Activated naive CD8-positive, alpha-beta T cell treated with anti-CD3 and anti-CD28 coated beads for 36 hours (primary cell): ENCODE measurements at regions not wholly inside any gene's neighbourhood (a gene's known extent, or its start where the extent isn't known, plus 50 kb on each side); places are given as distances from the start of the nearest gene placed in this dataset.
"Not testable (repeated sequence)": the region's sequence is repeated elsewhere in the genome, so short reads cannot be mapped to it uniquely, and the experiment has no call there.

Source experiments
- DNase-seq: peaks from one replicate; pipeline ENCODE4 v3.0.0; 2021
- H3K27ac Mint-ChIP-seq: one replicate; pipeline ENCODE4 v1.8.0; 2022; ENCODE audit warnings: mild to moderate bottlenecking, moderate library complexity, mixed read lengths
- H3K27me3 Mint-ChIP-seq: one replicate; pipeline ENCODE4 v1.8.0; 2022; ENCODE audit warnings: mild to moderate bottlenecking, mixed read lengths
- H3K36me3 Mint-ChIP-seq: one replicate; pipeline ENCODE4 v1.8.0; 2021; ENCODE audit warnings: mild to moderate bottlenecking, mixed read lengths
- H3K4me1 Mint-ChIP-seq: one replicate; pipeline ENCODE4 v1.8.0; 2021; ENCODE audit warnings: mixed read lengths
- H3K4me3 Mint-ChIP-seq: one replicate; pipeline ENCODE4 v1.8.0; 2022; ENCODE audit warnings: mild to moderate bottlenecking, moderate library complexity, mixed read lengths
- H3K9me3 Mint-ChIP-seq: one replicate; pipeline ENCODE4 v1.8.0; 2022; ENCODE audit warnings: mixed read lengths

DNA sequence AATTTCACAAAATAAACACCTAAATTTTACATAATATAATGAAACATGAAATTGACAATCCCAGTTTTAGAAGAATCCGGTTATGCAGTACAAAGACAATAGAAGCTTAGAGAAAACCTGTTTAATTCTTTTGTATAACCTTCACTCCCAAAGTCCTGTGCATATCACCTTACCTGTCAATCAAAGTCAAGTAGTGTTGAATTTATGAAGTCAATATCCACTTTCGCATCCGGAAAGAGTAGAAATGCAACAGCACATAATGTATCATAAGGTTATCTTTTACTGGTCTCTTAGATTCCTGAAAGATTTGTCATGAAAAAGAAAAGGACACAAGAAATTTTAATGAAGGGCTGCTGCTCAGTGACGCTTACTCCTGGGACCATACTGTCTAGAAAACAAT lies 1112.6 kb downstream of the PCDH9 start:
- no peaks in the 10 kb centered on the region for H3K27me3 Mint-ChIP-seq
- H3K4me1 Mint-ChIP-seq, result no peaks in the 10 kb centered on the region
- no peaks in the 10 kb centered on the region for H3K36me3 Mint-ChIP-seq
- no peaks in the 10 kb centered on the region for H3K9me3 Mint-ChIP-seq
- no peak overlapping the region for H3K4me3 Mint-ChIP-seq
- DNase-seq, result no peak
- no peak overlapping the region for H3K27ac Mint-ChIP-seq

DNA sequence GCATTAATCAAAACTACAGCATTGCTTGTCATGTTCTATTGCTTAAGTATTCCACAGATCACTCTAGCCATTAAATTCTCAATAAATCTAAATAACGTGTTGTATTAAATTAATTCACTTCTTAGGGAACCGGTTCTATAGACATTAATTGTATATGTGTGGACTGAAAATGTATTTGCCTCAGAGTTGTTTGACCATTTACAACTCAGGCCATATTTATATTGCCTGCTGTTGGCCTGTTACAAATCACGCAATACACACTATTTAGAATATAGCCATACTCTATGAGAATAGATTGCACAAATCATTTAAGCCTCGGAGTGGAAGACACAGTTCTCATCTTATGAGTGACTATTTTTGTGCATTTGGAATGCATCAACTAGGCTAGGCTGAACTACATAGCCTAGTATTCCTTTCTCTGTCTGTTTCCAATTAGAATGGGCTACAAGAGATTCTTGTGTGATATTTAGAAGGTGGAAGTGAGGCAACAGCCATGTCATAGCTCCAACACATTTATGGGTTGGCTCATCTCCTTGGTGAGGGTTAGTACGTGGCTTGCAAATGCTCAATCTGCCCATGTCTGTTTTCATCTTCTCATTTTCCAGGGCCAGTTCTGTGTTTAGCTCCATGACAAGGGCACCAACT lies 1116.1 kb downstream of the PCDH9 start:
- H3K27me3 Mint-ChIP-seq, result no peaks in the 10 kb centered on the region
- DNase-seq, result no peak
- H3K9me3 Mint-ChIP-seq, result no peaks in the 10 kb centered on the region
- H3K27ac Mint-ChIP-seq, result no peak overlapping the region
- no peaks in the 10 kb centered on the region for H3K4me1 Mint-ChIP-seq
- H3K4me3 Mint-ChIP-seq, result no peak overlapping the region
- H3K36me3 Mint-ChIP-seq, result no peaks in the 10 kb centered on the region

DNA sequence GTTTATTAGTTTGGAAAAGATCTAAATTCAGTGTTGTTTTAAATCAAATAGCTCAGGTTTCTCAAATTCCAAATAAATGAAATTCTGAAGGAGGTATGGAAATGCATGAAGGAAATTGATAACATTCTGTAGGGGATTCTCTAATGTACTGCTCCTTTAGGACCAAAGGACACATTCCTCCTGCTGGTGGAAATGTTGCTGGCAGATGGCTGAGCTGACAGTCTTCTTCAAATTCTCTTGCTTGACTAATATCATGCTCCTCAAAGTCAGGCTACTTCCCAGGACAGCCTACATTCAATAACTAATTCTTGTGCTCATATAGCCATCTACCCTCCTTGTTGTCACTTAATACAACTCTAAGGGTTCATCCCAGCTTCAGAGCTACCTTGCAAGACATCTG lies 1118.5 kb downstream of the PCDH9 start:
- no peaks in the 10 kb centered on the region for H3K36me3 Mint-ChIP-seq
- no peak overlapping the region for H3K4me3 Mint-ChIP-seq
- H3K27ac Mint-ChIP-seq, result no peak overlapping the region
- no peaks in the 10 kb centered on the region for H3K9me3 Mint-ChIP-seq
- H3K4me1 Mint-ChIP-seq, result no peaks in the 10 kb centered on the region
- no peaks in the 10 kb centered on the region for H3K27me3 Mint-ChIP-seq
- DNase-seq, result no peak

DNA sequence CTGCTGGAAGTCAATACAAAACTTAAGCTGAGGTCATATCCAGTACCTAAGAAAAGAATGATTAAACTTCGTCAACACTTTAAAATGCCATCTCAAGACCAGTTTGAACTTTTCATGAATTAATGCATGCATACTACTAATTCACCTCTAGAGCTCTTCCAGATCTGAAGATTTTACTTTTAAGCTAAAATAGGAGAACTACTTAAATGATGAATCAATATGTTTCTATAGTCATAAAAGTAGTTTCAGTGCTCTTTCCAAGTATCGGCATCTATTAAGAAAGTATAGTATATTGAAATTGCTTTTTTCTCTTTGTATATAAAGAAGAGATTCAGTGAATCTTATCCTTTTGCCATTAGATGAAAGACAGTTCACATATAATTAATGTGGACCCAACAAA lies 1123.9 kb downstream of the PCDH9 start:
- DNase-seq, result no peak
- H3K9me3 Mint-ChIP-seq, result no peaks in the 10 kb centered on the region
- no peaks in the 10 kb centered on the region for H3K4me1 Mint-ChIP-seq
- no peak overlapping the region for H3K27ac Mint-ChIP-seq
- H3K4me3 Mint-ChIP-seq, result no peak overlapping the region
- no peaks in the 10 kb centered on the region for H3K27me3 Mint-ChIP-seq
- no peaks in the 10 kb centered on the region for H3K36me3 Mint-ChIP-seq

DNA sequence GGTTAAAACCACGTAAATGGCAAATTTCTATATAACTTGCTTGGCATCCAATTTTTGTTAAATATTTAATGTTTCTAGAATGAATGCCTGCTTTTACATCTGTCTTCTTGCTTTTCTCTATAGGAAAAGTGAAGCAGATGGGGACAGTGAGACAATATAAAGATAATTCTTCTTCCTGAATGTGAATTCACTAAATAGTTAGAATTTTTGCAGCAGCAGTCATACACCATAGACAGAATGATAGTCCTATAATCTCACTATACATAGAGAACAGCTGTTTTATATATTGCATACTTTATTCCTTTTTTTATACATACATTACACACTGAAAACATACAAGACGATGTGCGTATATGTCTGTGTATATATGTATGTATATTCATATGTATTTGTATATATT lies 1127.3 kb downstream of the PCDH9 start:
- DNase-seq, result no peak
- Mint-ChIP-seq H3K27ac (no peak overlapping the region), H3K27me3 (no peaks in the 10 kb centered on the region), H3K4me1 (no peaks in the 10 kb centered on the region), H3K4me3 (no peak overlapping the region), H3K9me3 (no peaks in the 10 kb centered on the region), H3K36me3 (no peaks in the 10 kb centered on the region)

DNA sequence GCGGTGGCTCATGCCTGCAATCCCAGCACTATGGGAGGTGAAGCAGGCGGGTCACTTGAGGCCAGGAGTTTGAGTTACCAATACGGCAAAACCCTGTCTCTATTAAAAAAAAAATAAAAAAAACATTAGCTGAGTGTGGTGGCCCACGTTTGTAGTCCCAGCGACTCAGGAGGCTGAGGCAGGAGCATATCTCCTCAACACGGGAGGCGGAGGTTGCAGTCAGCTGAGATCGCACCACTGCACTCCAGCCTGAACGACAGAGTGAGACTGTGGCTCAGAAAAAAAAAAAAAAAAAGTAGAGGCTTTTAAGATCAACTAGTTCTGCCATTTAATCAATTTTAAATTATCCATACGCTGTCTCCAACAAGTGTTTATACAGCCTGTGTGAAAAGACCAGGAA lies 1130.3 kb downstream of the PCDH9 start:
- H3K27me3 Mint-ChIP-seq, result no peaks in the 10 kb centered on the region
- no peaks in the 10 kb centered on the region for H3K9me3 Mint-ChIP-seq
- H3K36me3 Mint-ChIP-seq, result no peaks in the 10 kb centered on the region
- no peak overlapping the region for H3K4me3 Mint-ChIP-seq
- DNase-seq, result no peak
- no peaks in the 10 kb centered on the region for H3K4me1 Mint-ChIP-seq
- H3K27ac Mint-ChIP-seq, result no peak overlapping the region

DNA sequence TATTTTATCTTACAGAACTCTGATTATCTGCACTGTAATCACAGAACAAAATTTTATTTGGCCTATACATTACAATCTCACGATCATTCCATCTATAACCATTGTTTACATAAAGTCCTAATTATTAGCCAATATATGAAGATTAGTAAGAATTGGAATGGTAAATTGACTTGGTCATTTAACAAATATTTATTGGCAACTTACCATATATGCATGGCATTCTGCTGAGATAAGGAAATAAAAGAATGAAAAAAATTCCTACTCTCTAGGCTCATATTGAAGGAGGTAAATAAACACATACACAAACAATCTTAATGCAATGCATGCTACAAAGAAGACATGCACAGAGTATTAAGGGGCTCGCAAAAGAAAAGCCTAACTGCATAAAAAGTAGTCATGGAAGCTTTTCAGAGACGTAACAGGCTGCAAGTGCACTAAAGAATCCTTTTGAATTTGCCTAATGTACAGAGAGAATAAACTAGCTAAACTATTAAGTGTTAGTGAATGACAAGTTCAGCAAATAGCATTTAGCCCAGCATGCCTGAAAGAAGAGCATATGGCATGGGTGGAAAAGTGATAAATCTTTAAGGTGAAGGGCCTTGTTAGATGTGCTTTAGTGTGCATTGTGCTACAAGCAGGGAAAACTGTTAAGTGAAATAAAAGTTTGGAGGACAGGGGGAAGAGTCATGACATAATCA lies 1131.1 kb downstream of the PCDH9 start:
- Mint-ChIP-seq H3K9me3 (peaks cover 2% of the 10 kb centered on the region), H3K4me1 (no peaks in the 10 kb centered on the region), H3K36me3 (no peaks in the 10 kb centered on the region), H3K27ac (no peak overlapping the region), H3K27me3 (no peaks in the 10 kb centered on the region), H3K4me3 (no peak overlapping the region)
- DNase-seq, result no peak

DNA sequence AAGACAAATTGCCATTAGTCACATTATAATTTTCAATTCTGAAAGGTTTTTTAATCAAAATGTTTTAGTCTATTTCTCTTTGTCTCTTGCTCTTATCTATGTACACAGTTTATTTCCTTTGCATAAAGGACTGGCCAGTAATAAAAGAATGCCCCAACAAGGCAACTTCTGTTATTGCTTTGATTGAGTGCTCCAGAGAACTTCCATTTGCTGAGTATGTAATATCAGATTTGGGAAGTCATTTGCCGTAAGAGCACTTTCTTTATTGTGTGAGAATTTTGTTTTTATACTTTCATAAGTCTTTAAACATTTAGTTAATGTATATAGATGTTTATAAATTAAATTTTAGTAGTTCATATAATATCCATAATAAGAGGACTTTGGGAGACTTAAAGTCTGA lies 1140.4 kb downstream of the PCDH9 start:
- no peaks in the 10 kb centered on the region for H3K36me3 Mint-ChIP-seq
- no peak overlapping the region for H3K27ac Mint-ChIP-seq
- no peak overlapping the region for H3K4me3 Mint-ChIP-seq
- DNase-seq, result no peak
- no peaks in the 10 kb centered on the region for H3K4me1 Mint-ChIP-seq
- H3K27me3 Mint-ChIP-seq, result no peaks in the 10 kb centered on the region
- peaks cover 1% of the 10 kb centered on the region for H3K9me3 Mint-ChIP-seq

DNA sequence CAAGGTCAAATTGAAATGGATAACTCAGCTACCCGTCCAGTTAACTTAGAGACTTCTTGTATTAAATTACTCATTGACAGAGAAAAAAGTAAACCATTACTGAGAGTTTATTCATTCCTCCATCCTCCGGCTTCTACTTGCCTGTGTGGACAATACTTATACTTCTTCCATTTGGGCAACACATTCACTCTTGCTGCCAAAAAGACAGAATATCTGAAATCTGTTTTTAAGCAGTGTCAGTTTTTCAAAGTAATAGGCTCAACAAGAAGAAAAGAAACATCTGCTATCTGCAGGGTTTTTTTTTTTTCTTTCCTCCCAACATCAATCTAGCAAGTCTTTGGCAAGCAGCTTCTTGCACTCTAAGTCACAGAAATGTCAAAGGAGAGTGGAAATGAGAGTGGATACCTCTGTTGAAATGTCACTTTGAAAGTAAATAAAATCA lies 1142.8 kb downstream of the PCDH9 start:
- H3K27me3 Mint-ChIP-seq, result no peaks in the 10 kb centered on the region
- no peaks in the 10 kb centered on the region for H3K4me1 Mint-ChIP-seq
- no peak overlapping the region for H3K27ac Mint-ChIP-seq
- H3K4me3 Mint-ChIP-seq, result no peak overlapping the region
- no peaks in the 10 kb centered on the region for H3K9me3 Mint-ChIP-seq
- no peak for DNase-seq
- H3K36me3 Mint-ChIP-seq, result no peaks in the 10 kb centered on the region

DNA sequence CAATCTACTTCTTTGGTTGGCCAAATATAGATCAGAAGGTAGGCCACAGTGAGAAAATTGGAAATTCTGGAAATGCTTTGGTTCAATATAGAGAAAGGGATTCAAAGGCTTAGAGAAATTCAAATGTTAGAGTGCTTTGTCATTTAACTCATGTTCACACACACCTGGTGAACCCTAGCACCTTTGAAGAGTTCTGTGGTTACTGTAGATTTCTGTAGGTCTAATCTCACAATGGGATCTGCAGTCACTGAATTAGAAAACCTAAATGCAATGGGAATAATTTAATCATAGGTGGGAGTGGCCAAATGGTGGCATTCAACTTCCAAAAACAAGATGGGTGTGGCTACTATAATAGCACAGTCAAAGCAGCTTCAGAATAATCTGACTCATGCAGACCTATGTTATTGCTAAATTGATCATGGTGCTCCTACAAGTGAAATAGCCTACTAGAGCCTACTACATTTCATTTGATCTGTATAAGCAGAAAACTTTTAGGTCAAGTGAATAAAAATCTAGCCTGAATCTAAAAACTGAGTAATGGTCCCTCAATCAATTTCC lies 1152.9 kb downstream of the PCDH9 start:
- Mint-ChIP-seq H3K9me3 (no peaks in the 10 kb centered on the region), H3K27ac (no peak overlapping the region), H3K4me3 (no peak overlapping the region), H3K27me3 (no peaks in the 10 kb centered on the region), H3K4me1 (no peaks in the 10 kb centered on the region), H3K36me3 (no peaks in the 10 kb centered on the region)
- DNase-seq, result no peak

DNA sequence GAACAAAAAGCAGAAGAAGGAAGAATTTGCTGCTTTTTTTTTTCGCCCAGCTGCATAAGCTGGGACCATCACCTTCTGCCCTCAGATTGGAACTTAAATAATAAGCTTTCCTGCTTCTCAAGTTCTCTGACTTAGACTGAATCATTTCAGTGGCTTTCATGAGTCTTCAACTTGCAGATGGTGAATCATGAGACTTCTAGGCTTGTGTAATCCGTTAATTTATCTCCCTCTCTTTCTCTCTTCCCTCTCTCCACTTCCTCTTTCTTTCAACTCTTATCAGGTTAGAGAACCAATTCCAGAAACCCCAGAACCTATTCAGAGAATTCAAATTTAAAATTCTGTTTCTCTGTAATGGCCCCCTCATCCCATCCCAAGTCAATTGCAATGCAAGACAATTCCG lies 1153.7 kb downstream of the PCDH9 start:
- H3K9me3 Mint-ChIP-seq, result no peaks in the 10 kb centered on the region
- no peak overlapping the region for H3K4me3 Mint-ChIP-seq
- no peak overlapping the region for H3K27ac Mint-ChIP-seq
- no peak for DNase-seq
- H3K36me3 Mint-ChIP-seq, result no peaks in the 10 kb centered on the region
- no peaks in the 10 kb centered on the region for H3K4me1 Mint-ChIP-seq
- no peaks in the 10 kb centered on the region for H3K27me3 Mint-ChIP-seq

DNA sequence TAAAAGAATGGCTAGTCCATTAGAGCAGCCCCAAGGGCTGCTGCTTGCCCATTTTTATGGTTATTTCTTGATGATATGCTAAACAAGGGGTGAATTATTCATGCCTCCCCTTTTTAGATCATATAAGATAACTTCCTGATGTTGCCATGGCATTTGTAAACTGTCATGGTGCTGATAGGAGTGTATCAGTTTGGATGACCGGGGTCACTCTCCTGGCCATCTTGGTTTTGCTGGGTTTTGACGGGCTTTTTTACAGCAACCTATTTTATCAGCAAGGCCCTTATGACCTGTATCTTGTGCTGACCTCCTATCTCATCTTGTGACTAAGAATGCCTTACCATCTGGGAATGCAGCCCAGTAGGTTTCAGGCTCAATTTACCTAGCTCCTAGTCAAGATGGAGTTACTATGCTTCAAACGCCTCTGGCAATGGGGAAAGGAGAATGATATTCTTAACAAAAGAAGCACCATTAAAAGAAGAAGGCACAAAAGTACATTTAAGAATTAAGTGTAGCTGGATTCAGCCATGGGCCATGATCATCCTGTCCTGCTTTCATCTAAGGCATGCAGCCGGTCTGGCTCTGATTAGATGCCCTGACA lies 1156.0 kb downstream of the PCDH9 start:
- Mint-ChIP-seq H3K4me3 (no peak overlapping the region), H3K27me3 (no peaks in the 10 kb centered on the region), H3K36me3 (no peaks in the 10 kb centered on the region), H3K9me3 (no peaks in the 10 kb centered on the region), H3K4me1 (no peaks in the 10 kb centered on the region), H3K27ac (no peak overlapping the region)
- DNase-seq, result no peak

DNA sequence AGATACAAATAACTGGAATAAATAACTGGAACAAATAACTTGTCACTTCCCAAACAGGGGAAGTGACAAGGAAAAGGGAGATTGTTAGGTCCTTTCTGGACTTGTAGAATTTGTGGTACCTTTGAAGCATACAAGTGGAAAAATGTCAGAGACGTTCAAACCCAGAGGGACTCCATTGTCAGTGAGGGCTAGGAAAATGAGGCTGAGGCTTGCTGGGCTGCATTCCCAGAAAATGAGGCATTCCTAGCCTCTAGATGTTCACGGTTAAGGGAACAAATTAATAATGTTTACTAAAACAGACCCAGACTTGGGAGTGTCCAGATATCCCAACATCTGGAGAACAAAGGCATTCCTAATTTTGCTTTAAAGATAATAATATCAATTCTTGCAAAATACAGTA lies 1158.0 kb downstream of the PCDH9 start:
- not testable (repeated sequence) for H3K4me1 Mint-ChIP-seq, H3K36me3 Mint-ChIP-seq, H3K27me3 Mint-ChIP-seq, H3K4me3 Mint-ChIP-seq, H3K27ac Mint-ChIP-seq, DNase-seq, H3K9me3 Mint-ChIP-seq

DNA sequence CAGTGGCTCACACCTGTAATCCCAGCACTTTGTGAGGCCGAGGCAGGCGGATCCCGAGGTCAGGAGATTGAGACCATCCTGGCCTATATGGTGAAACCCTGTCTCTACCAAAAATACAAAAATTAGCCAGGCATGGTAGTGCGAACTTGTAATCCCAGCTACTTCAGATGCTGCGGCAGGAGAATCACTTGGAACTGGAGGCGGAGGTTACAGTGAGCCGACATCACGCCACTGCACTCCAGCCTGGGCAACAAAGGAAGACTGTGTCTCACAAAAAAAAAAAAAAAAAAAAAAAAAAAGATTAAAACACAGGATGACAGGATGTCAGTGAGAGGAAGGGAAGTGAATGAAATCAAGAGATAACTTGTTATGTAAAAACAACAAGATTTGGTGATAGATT lies 1158.5 kb downstream of the PCDH9 start:
- H3K27ac Mint-ChIP-seq, result no peak overlapping the region
- no peaks in the 10 kb centered on the region for H3K9me3 Mint-ChIP-seq
- H3K36me3 Mint-ChIP-seq, result no peaks in the 10 kb centered on the region
- H3K4me1 Mint-ChIP-seq, result no peaks in the 10 kb centered on the region
- no peak overlapping the region for H3K4me3 Mint-ChIP-seq
- DNase-seq, result no peak
- no peaks in the 10 kb centered on the region for H3K27me3 Mint-ChIP-seq

DNA sequence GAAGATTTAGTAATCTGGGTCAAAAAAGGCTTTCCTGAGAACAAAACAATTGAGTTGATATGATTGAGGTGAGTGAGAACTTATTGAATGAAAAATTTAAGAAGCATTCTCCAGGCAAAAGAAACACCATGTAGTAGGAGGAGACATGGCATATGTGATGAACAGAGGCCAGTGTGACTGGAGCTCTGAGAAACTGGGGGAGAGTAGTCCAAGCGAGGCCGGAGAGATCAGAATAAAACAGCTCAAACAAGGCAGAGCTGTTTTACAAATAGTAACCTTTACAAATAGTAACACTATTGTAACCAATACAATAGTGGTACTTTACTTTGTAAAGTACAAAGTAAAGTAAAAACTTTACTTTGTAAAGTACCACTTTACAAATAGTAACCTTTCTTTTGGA lies 1159.1 kb downstream of the PCDH9 start:
- H3K27ac Mint-ChIP-seq, result no peak overlapping the region
- H3K4me1 Mint-ChIP-seq, result no peaks in the 10 kb centered on the region
- DNase-seq, result no peak

DNA sequence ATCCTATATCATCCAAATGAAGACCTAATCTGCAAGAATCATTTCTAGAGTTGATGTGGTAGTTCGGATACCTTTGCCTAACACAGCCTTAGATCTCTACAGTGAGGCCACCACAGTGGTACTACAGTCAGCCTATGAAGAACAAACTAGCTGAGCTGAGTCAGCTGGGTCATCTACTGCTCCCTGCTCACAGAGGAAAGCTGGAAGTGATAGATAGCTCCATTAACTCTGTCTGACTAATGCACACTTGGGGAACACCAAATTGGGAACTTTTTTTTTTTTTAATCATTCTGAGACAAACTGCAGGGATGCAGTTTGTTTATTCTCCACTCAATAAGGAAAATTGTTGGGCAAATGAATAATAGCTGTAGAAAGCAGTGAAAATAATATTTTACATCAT lies 1160.6 kb downstream of the PCDH9 start:
- Mint-ChIP-seq H3K9me3 (no peaks in the 10 kb centered on the region), H3K27ac (no peak overlapping the region), H3K4me3 (no peak overlapping the region), H3K4me1 (no peaks in the 10 kb centered on the region), H3K36me3 (no peaks in the 10 kb centered on the region), H3K27me3 (no peaks in the 10 kb centered on the region)
- DNase-seq, result no peak

More for the DNA sequence above, 1159.1 kb downstream of the PCDH9 start:
- H3K36me3 Mint-ChIP-seq, result no peaks in the 10 kb centered on the region
- no peaks in the 10 kb centered on the region for H3K27me3 Mint-ChIP-seq
- no peak overlapping the region for H3K4me3 Mint-ChIP-seq
- H3K9me3 Mint-ChIP-seq, result no peaks in the 10 kb centered on the region
